ENCODE measurements at regions not wholly inside any gene's neighbourhood (a gene's known extent, or its start where the extent isn't known, plus 50 kb on each side); places are given as distances from the start of the nearest gene placed in this dataset.

DNA sequence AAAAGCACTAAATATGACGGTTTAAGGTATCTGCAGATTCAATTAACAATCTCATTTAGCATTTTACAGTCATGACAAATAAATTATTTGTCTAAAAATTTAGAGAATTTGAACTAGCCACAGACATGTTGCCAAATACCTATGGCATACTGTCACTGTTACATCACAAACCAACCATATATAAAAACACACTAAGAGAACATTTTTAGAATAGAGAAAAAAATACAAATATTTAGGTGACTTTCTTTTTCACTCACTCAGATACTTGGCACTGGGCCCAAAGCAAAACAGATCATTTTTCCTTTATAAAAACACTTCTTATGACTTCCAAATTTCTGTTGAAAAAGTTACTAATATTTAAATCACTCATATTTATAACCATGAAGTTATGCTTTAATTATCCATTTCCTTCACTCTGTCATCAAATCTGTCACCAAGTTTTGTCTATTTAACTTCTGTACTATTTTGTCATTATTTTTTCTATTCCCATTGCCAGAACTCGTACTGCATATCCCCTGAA lies 644.7 kb downstream of the OTOL1 start:
- WGBS, 2 experiments (ENCODE audit: insufficient coverage in 2 of 2), result no CpG with 5 or more reads among the region's 2 CpGs
- no peak overlapping the region for H3K4me3 ChIP-seq (ENCODE audit: extremely low read depth, insufficient read depth, low read length, poor library complexity, severe bottlenecking)
- H3K36me3 ChIP-seq (ENCODE audit: control insufficient read depth, insufficient read depth, low read length), result no peaks in the 10 kb centered on the region
- H3K4me1 ChIP-seq (ENCODE audit: control insufficient read depth, insufficient read depth, low read length, poor library complexity, severe bottlenecking), result no peaks in the 10 kb centered on the region
- no peaks in the 10 kb centered on the region for H3K9me3 ChIP-seq (ENCODE audit: control insufficient read depth, low read length)
- no peak overlapping the region for H3K27ac ChIP-seq (ENCODE audit: low read depth, low read length, severe bottlenecking)

DNA sequence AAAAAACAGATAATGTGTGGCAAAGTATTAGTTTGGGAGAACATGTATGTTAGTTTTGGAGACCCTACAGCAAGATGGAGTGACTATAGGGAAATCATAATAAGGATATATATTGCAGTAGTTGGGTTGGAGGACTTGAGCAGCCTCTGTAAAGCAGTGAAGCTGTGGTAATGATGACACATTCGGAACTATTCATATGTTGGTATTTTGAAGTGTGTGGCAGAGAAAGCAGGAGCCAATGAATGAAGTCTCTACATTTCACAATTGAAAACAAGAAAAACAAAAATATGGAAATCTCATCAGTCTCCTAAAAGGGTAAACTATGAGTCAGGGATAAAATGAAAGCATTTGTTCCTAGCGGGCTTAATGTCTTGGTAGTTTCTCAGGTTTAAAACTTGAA lies 645.9 kb downstream of the OTOL1 start:
- Histone ChIP-seq H3K27ac (ENCODE audit: low read depth, low read length, severe bottlenecking) (no peak overlapping the region), H3K4me3 (ENCODE audit: extremely low read depth, insufficient read depth, low read length, poor library complexity, severe bottlenecking) (no peak overlapping the region), H3K4me1 (ENCODE audit: control insufficient read depth, insufficient read depth, low read length, poor library complexity, severe bottlenecking) (no peaks in the 10 kb centered on the region), H3K9me3 (ENCODE audit: control insufficient read depth, low read length) (no peaks in the 10 kb centered on the region), H3K36me3 (ENCODE audit: control insufficient read depth, insufficient read depth, low read length) (no peaks in the 10 kb centered on the region)
- WGBS, 2 experiments (ENCODE audit: insufficient coverage in 2 of 2), result 100% methylated on average over 1 of the region's 2 CpGs; no CpG with 5 or more reads in 1 of the 2 experiments

- H3K9me3 ChIP-seq (ENCODE audit: control insufficient read depth, low read length), result no peaks in the 10 kb centered on the region
- H3K27ac ChIP-seq (ENCODE audit: low read depth, low read length, severe bottlenecking), result no peak overlapping the region
- H3K4me3 ChIP-seq (ENCODE audit: extremely low read depth, insufficient read depth, low read length, poor library complexity, severe bottlenecking), result no peak overlapping the region
- no peaks in the 10 kb centered on the region for H3K4me1 ChIP-seq (ENCODE audit: control insufficient read depth, insufficient read depth, low read length, poor library complexity, severe bottlenecking)
- no peaks in the 10 kb centered on the region for H3K36me3 ChIP-seq (ENCODE audit: control insufficient read depth, insufficient read depth, low read length)
Observed at GRCh38 chr3:162143180-162143579, 646.6 kb downstream of the OTOL1 start.

DNA sequence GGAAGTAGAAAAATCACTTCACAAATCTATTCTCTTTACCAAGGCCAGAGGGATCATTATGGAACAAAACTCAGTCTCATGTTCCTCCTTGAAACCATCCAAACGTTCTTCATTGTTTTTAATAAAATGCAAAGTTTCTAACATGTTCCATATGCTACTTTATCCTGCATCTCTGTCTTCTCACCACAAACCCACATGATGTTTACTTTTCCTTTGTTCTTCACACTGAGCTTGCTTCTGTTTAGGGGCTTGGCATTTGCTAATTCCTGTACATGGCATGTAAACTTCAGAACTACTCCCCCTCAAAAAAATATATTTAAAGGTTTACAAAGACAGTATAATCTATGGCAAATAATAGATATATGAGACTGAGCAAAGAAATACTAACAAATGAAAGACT lies 651.4 kb downstream of the OTOL1 start:
- Histone ChIP-seq H3K36me3 (ENCODE audit: control insufficient read depth, insufficient read depth, low read length) (no peaks in the 10 kb centered on the region), H3K27ac (ENCODE audit: low read depth, low read length, severe bottlenecking) (no peak overlapping the region), H3K4me1 (ENCODE audit: control insufficient read depth, insufficient read depth, low read length, poor library complexity, severe bottlenecking) (no peaks in the 10 kb centered on the region), H3K4me3 (ENCODE audit: extremely low read depth, insufficient read depth, low read length, poor library complexity, severe bottlenecking) (no peak overlapping the region), H3K9me3 (ENCODE audit: control insufficient read depth, low read length) (no peaks in the 10 kb centered on the region)
- WGBS, 2 experiments (ENCODE audit: insufficient coverage in 2 of 2), result 25 to 59% methylated on average over 1 of the region's 1 CpG

DNA sequence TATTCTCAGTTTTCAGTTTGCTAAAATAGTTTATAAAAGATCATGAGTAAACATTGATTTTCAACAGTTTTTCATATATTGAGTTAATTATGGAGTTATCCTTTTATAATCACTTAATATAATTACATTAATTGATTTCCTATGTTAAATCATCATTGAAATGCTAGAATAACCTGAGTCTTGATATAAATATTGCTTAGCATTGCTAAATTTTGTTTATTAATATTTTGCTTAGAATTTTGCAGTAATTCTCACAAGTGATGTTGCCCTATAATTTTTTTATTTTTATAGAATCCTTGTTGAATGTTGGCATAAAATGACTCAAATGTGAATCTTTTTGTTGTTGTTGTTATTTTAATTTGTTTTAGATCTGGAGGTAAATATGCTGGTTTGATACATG lies 654.2 kb downstream of the OTOL1 start:
- no peaks in the 10 kb centered on the region for H3K9me3 ChIP-seq (ENCODE audit: control insufficient read depth, low read length)
- no peaks in the 10 kb centered on the region for H3K4me1 ChIP-seq (ENCODE audit: control insufficient read depth, insufficient read depth, low read length, poor library complexity, severe bottlenecking)
- no peaks in the 10 kb centered on the region for H3K36me3 ChIP-seq (ENCODE audit: control insufficient read depth, insufficient read depth, low read length)
- H3K27ac ChIP-seq (ENCODE audit: low read depth, low read length, severe bottlenecking), result no peak overlapping the region
- no peak overlapping the region for H3K4me3 ChIP-seq (ENCODE audit: extremely low read depth, insufficient read depth, low read length, poor library complexity, severe bottlenecking)

DNA sequence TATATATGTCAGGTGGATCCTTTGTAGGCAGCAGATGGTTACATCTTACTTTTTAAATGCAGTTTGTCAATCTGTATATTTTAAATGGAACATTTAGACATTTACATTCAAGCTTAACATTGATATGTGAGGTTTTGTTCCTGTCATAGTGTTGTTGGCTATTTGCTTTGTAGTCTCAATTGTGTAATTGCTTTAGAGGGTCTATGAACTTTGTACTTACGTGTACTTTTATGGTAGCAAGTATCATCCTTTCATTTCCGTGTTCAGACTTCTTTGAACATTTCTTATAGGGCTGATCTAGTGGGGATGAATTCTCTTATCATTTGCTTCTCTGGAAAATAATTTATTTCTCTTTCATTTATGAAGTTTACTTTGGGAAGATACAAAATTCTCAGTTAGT lies 656.0 kb downstream of the OTOL1 start:
- H3K9me3 ChIP-seq (ENCODE audit: control insufficient read depth, low read length), result no peaks in the 10 kb centered on the region
- no CpG with 5 or more reads among the region's 2 CpGs for WGBS, 2 experiments (ENCODE audit: insufficient coverage in 2 of 2)
- H3K4me3 ChIP-seq (ENCODE audit: extremely low read depth, insufficient read depth, low read length, poor library complexity, severe bottlenecking), result no peak overlapping the region
- H3K27ac ChIP-seq (ENCODE audit: low read depth, low read length, severe bottlenecking), result no peak overlapping the region
- H3K36me3 ChIP-seq (ENCODE audit: control insufficient read depth, insufficient read depth, low read length), result no peaks in the 10 kb centered on the region
- no peaks in the 10 kb centered on the region for H3K4me1 ChIP-seq (ENCODE audit: control insufficient read depth, insufficient read depth, low read length, poor library complexity, severe bottlenecking)

DNA sequence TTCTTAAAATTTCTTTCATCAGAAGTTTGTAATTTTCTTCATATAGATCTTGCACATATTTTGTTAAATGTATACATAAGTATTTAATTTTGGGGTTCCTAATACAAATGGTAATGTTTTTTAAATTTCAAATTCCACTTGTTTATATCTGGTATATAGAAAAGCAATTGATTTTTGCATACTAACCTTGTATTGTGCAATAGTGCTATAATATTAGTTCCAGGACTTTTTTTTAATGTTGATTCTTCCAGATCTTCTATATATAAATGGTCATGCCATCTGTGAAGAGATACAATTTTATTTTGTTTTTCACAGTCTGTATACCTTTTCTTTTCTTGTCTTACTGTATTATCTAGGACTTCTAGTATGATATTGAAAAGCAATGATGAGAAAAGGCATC lies 665.0 kb downstream of the OTOL1 start:
- no peaks in the 10 kb centered on the region for H3K9me3 ChIP-seq (ENCODE audit: control insufficient read depth, low read length)
- H3K36me3 ChIP-seq (ENCODE audit: control insufficient read depth, insufficient read depth, low read length), result no peaks in the 10 kb centered on the region
- no peaks in the 10 kb centered on the region for H3K4me1 ChIP-seq (ENCODE audit: control insufficient read depth, insufficient read depth, low read length, poor library complexity, severe bottlenecking)
- H3K27ac ChIP-seq (ENCODE audit: low read depth, low read length, severe bottlenecking), result no peak overlapping the region
- no peak overlapping the region for H3K4me3 ChIP-seq (ENCODE audit: extremely low read depth, insufficient read depth, low read length, poor library complexity, severe bottlenecking)

- no peaks in the 10 kb centered on the region for H3K4me1 ChIP-seq (ENCODE audit: control insufficient read depth, insufficient read depth, low read length, poor library complexity, severe bottlenecking)
Observed at GRCh38 chr3:162165346-162165745, 668.7 kb downstream of the OTOL1 start.

DNA sequence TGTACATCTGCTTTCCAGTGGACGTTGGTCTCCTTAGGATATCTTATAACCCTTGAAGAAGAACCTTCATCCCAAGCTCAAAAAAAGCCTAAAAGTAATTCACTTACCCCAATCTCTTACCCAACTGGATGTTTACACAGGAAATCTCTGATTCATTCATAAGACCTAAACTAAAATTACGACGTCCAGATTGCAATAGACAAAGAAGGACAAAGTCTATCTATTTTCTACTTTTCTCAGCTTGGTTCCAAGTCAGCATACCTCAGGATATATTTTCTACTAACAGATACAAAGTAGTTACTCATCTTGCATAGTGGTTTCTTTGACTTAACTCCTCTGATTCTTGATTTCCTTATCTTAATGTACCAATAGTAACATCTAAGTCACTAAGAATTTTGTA lies 669.9 kb downstream of the OTOL1 start:
- H3K36me3 ChIP-seq (ENCODE audit: control insufficient read depth, insufficient read depth, low read length), result no peaks in the 10 kb centered on the region
- 83 to 90% methylated on average over 3 of the region's 3 CpGs for WGBS, 2 experiments (ENCODE audit: insufficient coverage in 2 of 2)
- H3K9me3 ChIP-seq (ENCODE audit: control insufficient read depth, low read length), result no peaks in the 10 kb centered on the region
- H3K4me1 ChIP-seq (ENCODE audit: control insufficient read depth, insufficient read depth, low read length, poor library complexity, severe bottlenecking), result no peaks in the 10 kb centered on the region
- no peak overlapping the region for H3K4me3 ChIP-seq (ENCODE audit: extremely low read depth, insufficient read depth, low read length, poor library complexity, severe bottlenecking)
- no peak overlapping the region for H3K27ac ChIP-seq (ENCODE audit: low read depth, low read length, severe bottlenecking)

More at GRCh38 chr3:162165346-162165745, 668.7 kb downstream of the OTOL1 start:
- H3K27ac ChIP-seq (ENCODE audit: low read depth, low read length, severe bottlenecking), result no peak overlapping the region
- H3K9me3 ChIP-seq (ENCODE audit: control insufficient read depth, low read length), result no peaks in the 10 kb centered on the region
- no peaks in the 10 kb centered on the region for H3K36me3 ChIP-seq (ENCODE audit: control insufficient read depth, insufficient read depth, low read length)
- H3K4me3 ChIP-seq (ENCODE audit: extremely low read depth, insufficient read depth, low read length, poor library complexity, severe bottlenecking), result no peak overlapping the region

DNA sequence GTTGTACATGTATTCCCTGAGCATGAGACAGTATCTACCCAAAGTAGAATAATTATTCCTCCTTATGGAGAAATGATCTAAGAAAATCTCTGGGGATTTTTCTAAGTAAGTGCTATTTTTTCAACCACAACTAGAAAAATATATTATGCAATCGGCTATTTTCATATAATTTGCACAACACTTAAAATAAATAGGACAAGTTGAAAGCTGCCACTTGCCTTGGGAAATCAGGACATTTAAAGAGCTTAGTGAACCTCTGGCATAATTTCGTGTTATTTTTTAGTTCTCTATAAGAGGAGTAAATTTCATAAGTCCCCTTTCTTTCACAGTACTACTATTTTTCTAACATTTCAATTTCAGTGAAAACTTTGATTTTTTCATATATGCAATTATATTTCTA lies 672.1 kb downstream of the OTOL1 start:
- no peaks in the 10 kb centered on the region for H3K4me1 ChIP-seq (ENCODE audit: control insufficient read depth, insufficient read depth, low read length, poor library complexity, severe bottlenecking)
- no CpG with 5 or more reads among the region's 2 CpGs for WGBS, 2 experiments (ENCODE audit: insufficient coverage in 2 of 2)
- no peak overlapping the region for H3K27ac ChIP-seq (ENCODE audit: low read depth, low read length, severe bottlenecking)
- no peak overlapping the region for H3K4me3 ChIP-seq (ENCODE audit: extremely low read depth, insufficient read depth, low read length, poor library complexity, severe bottlenecking)
- no peaks in the 10 kb centered on the region for H3K36me3 ChIP-seq (ENCODE audit: control insufficient read depth, insufficient read depth, low read length)
- H3K9me3 ChIP-seq (ENCODE audit: control insufficient read depth, low read length), result peaks cover 7% of the 10 kb centered on the region

DNA sequence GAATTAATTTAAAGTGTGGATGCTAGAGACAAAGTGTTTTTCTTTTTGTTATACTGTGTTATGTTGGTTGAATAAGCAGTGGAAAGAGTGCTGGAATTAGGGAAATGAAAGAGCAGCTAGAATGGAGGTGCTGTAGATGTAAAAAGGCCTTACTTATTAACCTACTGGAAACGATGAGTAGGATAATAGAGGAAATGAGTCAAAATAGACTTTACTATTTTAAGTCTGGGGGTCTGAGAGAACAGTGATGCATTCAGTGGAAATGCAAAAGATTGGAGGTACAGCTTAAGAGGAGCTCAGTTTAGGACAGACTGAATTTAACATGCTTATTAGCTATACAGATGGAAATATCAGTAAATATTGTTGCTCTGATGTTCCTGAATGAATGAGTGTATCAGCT lies 674.0 kb downstream of the OTOL1 start:
- Histone ChIP-seq H3K27ac (ENCODE audit: low read depth, low read length, severe bottlenecking) (peak overlapping the region; percentile 13), H3K4me1 (ENCODE audit: control insufficient read depth, insufficient read depth, low read length, poor library complexity, severe bottlenecking) (no peaks in the 10 kb centered on the region), H3K4me3 (ENCODE audit: extremely low read depth, insufficient read depth, low read length, poor library complexity, severe bottlenecking) (no peak overlapping the region), H3K36me3 (ENCODE audit: control insufficient read depth, insufficient read depth, low read length) (no peaks in the 10 kb centered on the region), H3K9me3 (ENCODE audit: control insufficient read depth, low read length) (peaks cover 7% of the 10 kb centered on the region)
- 80% methylated on average over 1 of the region's 1 CpG; no CpG with 5 or more reads in 1 of the 2 experiments for WGBS, 2 experiments (ENCODE audit: insufficient coverage in 2 of 2)

DNA sequence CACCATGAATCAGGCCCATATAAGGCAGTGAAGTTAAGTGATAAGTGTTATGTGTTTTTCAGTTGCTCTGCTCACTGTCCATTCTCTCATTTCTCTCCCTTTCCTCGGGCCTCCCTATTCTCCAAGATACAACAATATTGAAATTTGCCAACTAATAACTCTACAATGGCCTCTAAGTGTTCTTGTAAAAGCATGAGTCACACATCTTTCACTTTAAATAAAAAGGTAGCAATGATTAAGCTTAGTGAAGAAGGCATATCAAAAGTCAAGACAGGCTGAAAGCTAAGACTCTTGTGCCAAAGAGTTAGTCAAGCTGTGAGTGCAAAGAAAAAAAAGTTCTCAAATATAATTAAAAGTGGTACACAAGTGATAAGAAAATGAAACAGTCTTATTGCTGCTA lies 675.4 kb downstream of the OTOL1 start:
- no peaks in the 10 kb centered on the region for H3K4me1 ChIP-seq (ENCODE audit: control insufficient read depth, insufficient read depth, low read length, poor library complexity, severe bottlenecking)
- H3K36me3 ChIP-seq (ENCODE audit: control insufficient read depth, insufficient read depth, low read length), result no peaks in the 10 kb centered on the region
- no peak overlapping the region for H3K4me3 ChIP-seq (ENCODE audit: extremely low read depth, insufficient read depth, low read length, poor library complexity, severe bottlenecking)
- no CpG with 5 or more reads among the region's 1 CpG for WGBS, 2 experiments (ENCODE audit: insufficient coverage in 2 of 2)
- no peak overlapping the region for H3K27ac ChIP-seq (ENCODE audit: low read depth, low read length, severe bottlenecking)
- H3K9me3 ChIP-seq (ENCODE audit: control insufficient read depth, low read length), result peaks cover 7% of the 10 kb centered on the region
